Liver (tissue), 3 donors: ENCODE measurements at regions not wholly inside any gene's neighbourhood (a gene's known extent, or its start where the extent isn't known, plus 50 kb on each side); places are given as distances from the start of the nearest gene placed in this dataset.

Experiments used
- GABPA ChIP-seq, 2 donors: IDR thresholded peaks in 1 of 2; conservative IDR thresholded peaks in 1 of 2; 2 replicates each; pipeline ENCODE4 v1.6.1; 2016; ENCODE audit warnings: antibody characterized with exemption in 2 of 2, mild to moderate bottlenecking in 1 of 2, moderate library complexity in 1 of 2
- JUND ChIP-seq, 2 donors: IDR thresholded peaks; 2 replicates each; pipeline ENCODE4 v1.6.1; 2016; ENCODE audit warnings: antibody characterized with exemption in 2 of 2
- RXRA ChIP-seq, 2 donors: IDR thresholded peaks; 2 replicates each; pipeline ENCODE4 v1.6.1; 2017 to 2018; ENCODE audit warnings: antibody characterized with exemption in 2 of 2, mild to moderate bottlenecking in 1 of 2
- TF ChIP-seq, protein P1 (sequence below): fragments of 150-350 bp; IDR thresholded peaks from 2 replicates; pipeline ENCODE4 v1.5.1; 2017; ENCODE audit warnings: improper control_type of control experiment, low read depth, low read length; ENCODE audit not compliant: missing input control
- donor health status: healthy.
- donor health status: healthy.

DNA sequence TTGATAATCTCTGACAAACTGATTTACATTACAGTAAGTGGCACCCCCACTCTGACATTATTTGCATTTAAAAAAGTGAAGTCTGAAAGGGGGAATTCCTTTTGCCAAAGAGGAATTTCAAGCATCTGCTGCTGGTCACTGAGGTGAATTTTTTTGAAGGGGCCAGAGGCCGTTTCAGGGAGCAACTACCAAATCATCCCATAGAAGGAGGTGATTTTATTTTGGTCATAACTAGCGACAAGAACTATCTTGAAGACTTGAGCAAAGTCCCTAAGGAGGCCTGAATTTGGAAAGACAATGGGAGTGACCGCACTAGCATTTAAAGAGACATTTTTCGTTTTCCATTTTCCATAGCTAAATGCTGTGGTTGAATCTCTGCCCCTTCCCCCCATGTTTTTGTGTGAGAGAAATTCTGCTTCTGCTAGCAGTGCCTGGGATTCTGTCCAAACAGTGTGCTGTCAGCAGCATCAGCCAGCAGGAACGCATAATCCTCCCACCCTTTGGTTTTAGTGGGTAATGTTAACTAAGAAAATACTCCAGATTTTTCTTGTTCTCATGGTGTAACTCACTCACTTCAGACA is 110.1 kb upstream of the MED14 start:
- no peak for TF ChIP-seq JUND (IDR thresholded peaks at IDR 0.05)
- TF ChIP-seq, protein P1, sequence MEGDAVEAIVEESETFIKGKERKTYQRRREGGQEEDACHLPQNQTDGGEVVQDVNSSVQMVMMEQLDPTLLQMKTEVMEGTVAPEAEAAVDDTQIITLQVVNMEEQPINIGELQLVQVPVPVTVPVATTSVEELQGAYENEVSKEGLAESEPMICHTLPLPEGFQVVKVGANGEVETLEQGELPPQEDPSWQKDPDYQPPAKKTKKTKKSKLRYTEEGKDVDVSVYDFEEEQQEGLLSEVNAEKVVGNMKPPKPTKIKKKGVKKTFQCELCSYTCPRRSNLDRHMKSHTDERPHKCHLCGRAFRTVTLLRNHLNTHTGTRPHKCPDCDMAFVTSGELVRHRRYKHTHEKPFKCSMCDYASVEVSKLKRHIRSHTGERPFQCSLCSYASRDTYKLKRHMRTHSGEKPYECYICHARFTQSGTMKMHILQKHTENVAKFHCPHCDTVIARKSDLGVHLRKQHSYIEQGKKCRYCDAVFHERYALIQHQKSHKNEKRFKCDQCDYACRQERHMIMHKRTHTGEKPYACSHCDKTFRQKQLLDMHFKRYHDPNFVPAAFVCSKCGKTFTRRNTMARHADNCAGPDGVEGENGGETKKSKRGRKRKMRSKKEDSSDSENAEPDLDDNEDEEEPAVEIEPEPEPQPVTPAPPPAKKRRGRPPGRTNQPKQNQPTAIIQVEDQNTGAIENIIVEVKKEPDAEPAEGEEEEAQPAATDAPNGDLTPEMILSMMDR, result no peak
- TF ChIP-seq GABPA (IDR thresholded peaks at IDR 0.05 in 1 of 2, conservative IDR thresholded peaks at IDR 0.05 in 1 of 2), result no peak
- no peak for TF ChIP-seq RXRA (IDR thresholded peaks at IDR 0.05)
